Renal cortex interstitium (tissue), 11 donors: ENCODE measurements at regions not wholly inside any gene's neighbourhood (a gene's known extent, or its start where the extent isn't known, plus 50 kb on each side); places are given as distances from the start of the nearest gene placed in this dataset.

Experiments
- DNase-seq, 11 donors: peaks; one replicate each; pipeline ENCODE4 v3.0.0-alpha.2; 2013; ENCODE audit warnings: low read depth in 9 of 11, low spot score in 4 of 11; ENCODE audit errors: extremely low read depth in 1 of 11

GRCh38 chr4:15349965-15350364 lies 77.9 kb upstream of the C1QTNF7 start:
- DNase-seq = no peak

- DNase-seq = no peak
These were observed 75.3 kb upstream of the C1QTNF7 start for GRCh38 chr4:15352524-15352923.

GRCh38 chr4:15353207-15353606 lies 74.6 kb upstream of the C1QTNF7 start:
- no peak for DNase-seq

GRCh38 chr4:15354371-15355297 lies 73.2 kb upstream of the C1QTNF7 start:
- DNase-seq = peak in 1 of 11 donors; percentile 70

- no peak for DNase-seq
These were observed 66.3 kb upstream of the C1QTNF7 start for GRCh38 chr4:15361529-15361928.

- DNase-seq = no peak
These were observed 65.3 kb upstream of the C1QTNF7 start for GRCh38 chr4:15362541-15362940.

GRCh38 chr4:15364183-15364582 lies 63.6 kb upstream of the C1QTNF7 start:
- DNase-seq = no peak

GRCh38 chr4:15365641-15366040 lies 62.2 kb upstream of the C1QTNF7 start:
- no peak for DNase-seq

GRCh38 chr4:15366721-15367120 lies 61.1 kb upstream of the C1QTNF7 start:
- no peak for DNase-seq

- DNase-seq = no peak
These were observed 59.0 kb upstream of the C1QTNF7 start for GRCh38 chr4:15368856-15369255.

- DNase-seq = no peak
These were observed 57.5 kb upstream of the C1QTNF7 start for GRCh38 chr4:15370296-15370695.

- no peak for DNase-seq
These were observed 54.5 kb upstream of the C1QTNF7 start for GRCh38 chr4:15373363-15373762.

- no peak for DNase-seq
These were observed 53.2 kb upstream of the C1QTNF7 start for GRCh38 chr4:15374656-15375055.

GRCh38 chr4:15375667-15376066 lies 52.2 kb upstream of the C1QTNF7 start:
- no peak for DNase-seq

GRCh38 chr4:15376145-15376544 lies 51.7 kb upstream of the C1QTNF7 start:
- DNase-seq = no peak

- no peak for DNase-seq
These were observed 51.2 kb upstream of the C1QTNF7 start for GRCh38 chr4:15376594-15376993.
